ENCODE measurements at regions not wholly inside any gene's neighbourhood (a gene's known extent, or its start where the extent isn't known, plus 50 kb on each side); places are given as distances from the start of the nearest gene placed in this dataset.

DNA sequence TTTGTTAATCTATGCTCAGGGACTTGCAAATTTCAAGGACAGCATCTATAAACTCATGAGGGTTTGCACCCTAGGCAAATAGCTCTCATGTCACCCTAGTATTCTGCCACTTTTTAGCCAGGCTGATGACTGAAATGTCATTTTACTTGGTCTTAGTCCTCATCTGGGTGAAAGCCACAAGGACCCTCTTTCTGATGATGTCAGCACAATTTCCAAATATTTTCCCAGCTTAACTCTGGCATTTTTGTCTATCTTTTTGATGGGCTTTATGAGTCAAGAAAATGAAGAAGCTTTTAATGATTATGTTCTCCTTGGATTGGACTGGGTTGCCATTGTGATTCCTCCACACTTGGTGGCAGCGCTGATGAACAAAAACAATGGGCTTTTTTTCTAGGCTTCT lies 420.1 kb upstream of the BTBD3 start:
- H4K20me1 ChIP-seq (ENCODE audit: insufficient read depth, low read length) = no peaks in the 10 kb centered on the region
- H2AFZ ChIP-seq (ENCODE audit: low read depth, low read length) = no peak overlapping the region
- no peaks in the 10 kb centered on the region for H3K4me1 ChIP-seq (ENCODE audit: low read length)
- no peaks in the 10 kb centered on the region for H3K9me3 ChIP-seq (ENCODE audit: insufficient read depth, low read length)
- no peaks in the 10 kb centered on the region for H3K79me2 ChIP-seq (ENCODE audit: low read length)
- no peaks in the 10 kb centered on the region for H3K27me3 ChIP-seq (ENCODE audit: low read depth, low read length)
- TF ChIP-seq, protein P1, sequence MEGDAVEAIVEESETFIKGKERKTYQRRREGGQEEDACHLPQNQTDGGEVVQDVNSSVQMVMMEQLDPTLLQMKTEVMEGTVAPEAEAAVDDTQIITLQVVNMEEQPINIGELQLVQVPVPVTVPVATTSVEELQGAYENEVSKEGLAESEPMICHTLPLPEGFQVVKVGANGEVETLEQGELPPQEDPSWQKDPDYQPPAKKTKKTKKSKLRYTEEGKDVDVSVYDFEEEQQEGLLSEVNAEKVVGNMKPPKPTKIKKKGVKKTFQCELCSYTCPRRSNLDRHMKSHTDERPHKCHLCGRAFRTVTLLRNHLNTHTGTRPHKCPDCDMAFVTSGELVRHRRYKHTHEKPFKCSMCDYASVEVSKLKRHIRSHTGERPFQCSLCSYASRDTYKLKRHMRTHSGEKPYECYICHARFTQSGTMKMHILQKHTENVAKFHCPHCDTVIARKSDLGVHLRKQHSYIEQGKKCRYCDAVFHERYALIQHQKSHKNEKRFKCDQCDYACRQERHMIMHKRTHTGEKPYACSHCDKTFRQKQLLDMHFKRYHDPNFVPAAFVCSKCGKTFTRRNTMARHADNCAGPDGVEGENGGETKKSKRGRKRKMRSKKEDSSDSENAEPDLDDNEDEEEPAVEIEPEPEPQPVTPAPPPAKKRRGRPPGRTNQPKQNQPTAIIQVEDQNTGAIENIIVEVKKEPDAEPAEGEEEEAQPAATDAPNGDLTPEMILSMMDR (IDR thresholded peaks at IDR 0.05; ENCODE audit: low read depth, low read length) = no peak
- no peak for TF ChIP-seq EZH2phosphoT487 (IDR thresholded peaks at IDR 0.05; ENCODE audit: low read depth)
- no peak overlapping the region for H3K4me3 ChIP-seq (ENCODE audit: low read length)
- H3K36me3 ChIP-seq (replicated peaks; ENCODE audit: low read depth, low read length) = no peaks in the 10 kb centered on the region
- H3K9ac ChIP-seq (ENCODE audit: low read length) = no peak overlapping the region
- H3K4me2 ChIP-seq (ENCODE audit: low read length) = no peak overlapping the region
- H3K27ac ChIP-seq (ENCODE audit: low read length) = no peak overlapping the region

DNA sequence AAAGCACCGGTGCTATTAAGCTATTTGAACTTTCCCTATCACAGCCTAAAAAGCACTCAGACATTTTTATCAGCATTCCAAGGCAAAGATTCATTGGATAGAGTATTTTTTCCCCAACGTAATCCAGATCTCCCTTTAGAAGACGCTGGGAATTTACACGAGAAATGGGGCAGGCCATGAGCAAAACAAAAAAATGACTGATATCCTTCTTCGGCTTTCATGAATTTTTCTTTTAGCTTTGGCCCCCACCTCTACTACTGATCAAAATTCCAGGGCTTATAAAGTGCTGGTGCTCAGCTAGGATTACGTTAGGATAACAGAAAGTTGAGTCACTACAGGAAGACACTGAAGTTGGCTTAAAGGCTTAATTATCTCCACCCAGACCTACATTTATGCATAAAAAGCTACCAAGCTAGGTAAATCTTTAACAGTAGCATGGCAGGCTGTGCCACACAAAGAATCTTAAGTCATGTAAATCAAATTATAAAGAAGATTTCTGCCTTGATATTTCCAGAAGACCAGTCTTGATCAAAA lies 418.5 kb upstream of the BTBD3 start:
- Histone ChIP-seq H2AFZ (ENCODE audit: low read depth, low read length) (no peak overlapping the region), H3K27me3 (ENCODE audit: low read depth, low read length) (no peaks in the 10 kb centered on the region), H3K4me3 (ENCODE audit: low read length) (no peak overlapping the region), H3K27ac (ENCODE audit: low read length) (no peak overlapping the region), H3K79me2 (ENCODE audit: low read length) (no peaks in the 10 kb centered on the region), H3K9ac (ENCODE audit: low read length) (no peak overlapping the region), H3K4me2 (ENCODE audit: low read length) (no peak overlapping the region), H3K36me3 (replicated peaks; ENCODE audit: low read depth, low read length) (no peaks in the 10 kb centered on the region), H3K4me1 (ENCODE audit: low read length) (no peaks in the 10 kb centered on the region), H4K20me1 (ENCODE audit: insufficient read depth, low read length) (no peaks in the 10 kb centered on the region), H3K9me3 (ENCODE audit: insufficient read depth, low read length) (no peaks in the 10 kb centered on the region)
- no peak for TF ChIP-seq EZH2phosphoT487 (IDR thresholded peaks at IDR 0.05; ENCODE audit: low read depth)
- TF ChIP-seq, protein P1 (IDR thresholded peaks at IDR 0.05; ENCODE audit: low read depth, low read length) = no peak

DNA sequence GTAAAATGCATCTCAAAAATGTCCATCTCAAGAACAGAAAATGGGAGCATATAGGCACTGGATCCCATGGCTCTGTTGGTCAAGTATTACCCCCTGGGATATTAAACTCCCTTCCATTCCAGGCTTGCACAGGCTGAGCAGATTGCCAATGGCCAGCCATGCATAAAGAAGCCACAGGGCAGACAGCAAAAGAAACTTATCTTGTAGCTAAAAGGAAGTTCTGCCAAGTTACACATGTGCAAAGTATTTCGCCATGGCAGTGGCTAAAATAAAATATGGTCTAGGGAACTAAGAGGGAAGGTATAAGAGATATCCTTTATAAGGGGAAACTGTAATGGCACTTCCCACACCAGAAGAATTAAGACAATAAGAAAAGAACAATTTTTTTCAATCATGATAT lies 415.6 kb upstream of the BTBD3 start:
- TF ChIP-seq, protein P1 (IDR thresholded peaks at IDR 0.05; ENCODE audit: low read depth, low read length) = no peak
- no peak for TF ChIP-seq EZH2phosphoT487 (IDR thresholded peaks at IDR 0.05; ENCODE audit: low read depth)
- Histone ChIP-seq H3K27ac (ENCODE audit: low read length) (no peak overlapping the region), H3K9me3 (ENCODE audit: insufficient read depth, low read length) (no peaks in the 10 kb centered on the region), H3K9ac (ENCODE audit: low read length) (no peak overlapping the region), H3K27me3 (ENCODE audit: low read depth, low read length) (no peaks in the 10 kb centered on the region), H4K20me1 (ENCODE audit: insufficient read depth, low read length) (no peaks in the 10 kb centered on the region), H3K4me2 (ENCODE audit: low read length) (no peak overlapping the region), H2AFZ (ENCODE audit: low read depth, low read length) (no peak overlapping the region), H3K36me3 (replicated peaks; ENCODE audit: low read depth, low read length) (no peaks in the 10 kb centered on the region), H3K79me2 (ENCODE audit: low read length) (no peaks in the 10 kb centered on the region), H3K4me3 (ENCODE audit: low read length) (no peak overlapping the region), H3K4me1 (ENCODE audit: low read length) (no peaks in the 10 kb centered on the region)

DNA sequence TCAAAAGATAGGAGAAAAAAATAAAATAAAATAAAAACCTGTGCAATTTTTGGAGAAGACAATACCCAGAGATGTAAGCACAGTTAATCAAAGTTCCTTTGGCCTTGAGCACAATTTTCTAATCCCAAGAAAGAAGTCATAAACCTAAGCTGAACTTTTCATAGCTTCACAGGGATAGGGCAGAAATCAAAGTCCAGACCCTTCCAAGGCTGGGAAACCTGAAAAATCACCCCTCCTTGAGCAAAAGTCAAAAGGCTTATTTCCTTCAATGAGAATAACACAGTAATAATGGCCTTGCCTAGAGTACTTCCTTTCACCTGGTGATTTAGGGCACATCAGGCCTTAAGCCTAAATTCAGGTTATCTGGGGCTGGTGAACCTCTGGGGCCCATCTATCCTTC lies 415.0 kb upstream of the BTBD3 start:
- no peak for TF ChIP-seq EZH2phosphoT487 (IDR thresholded peaks at IDR 0.05; ENCODE audit: low read depth)
- TF ChIP-seq, protein P1 (IDR thresholded peaks at IDR 0.05; ENCODE audit: low read depth, low read length) = no peak
- H3K4me1 ChIP-seq (ENCODE audit: low read length) = no peaks in the 10 kb centered on the region
- H3K9ac ChIP-seq (ENCODE audit: low read length) = no peak overlapping the region

More for the DNA sequence above, 415.0 kb upstream of the BTBD3 start:
- Histone ChIP-seq H2AFZ (ENCODE audit: low read depth, low read length) (no peak overlapping the region), H3K4me3 (ENCODE audit: low read length) (no peak overlapping the region), H3K27me3 (ENCODE audit: low read depth, low read length) (no peaks in the 10 kb centered on the region), H3K36me3 (replicated peaks; ENCODE audit: low read depth, low read length) (no peaks in the 10 kb centered on the region), H3K79me2 (ENCODE audit: low read length) (no peaks in the 10 kb centered on the region), H4K20me1 (ENCODE audit: insufficient read depth, low read length) (no peaks in the 10 kb centered on the region), H3K27ac (ENCODE audit: low read length) (no peak overlapping the region), H3K4me2 (ENCODE audit: low read length) (no peak overlapping the region), H3K9me3 (ENCODE audit: insufficient read depth, low read length) (no peaks in the 10 kb centered on the region)

Measured in OCI-LY3 (cell line).